Bronchial epithelial cell (primary cell): ENCODE measurements at regions not wholly inside any gene's neighbourhood (a gene's known extent, or its start where the extent isn't known, plus 50 kb on each side); places are given as distances from the start of the nearest gene placed in this dataset.

Experiments
- DNase-seq: peaks from one replicate; pipeline ENCODE4 v3.0.0-alpha.2; 2010; ENCODE audit warnings: low read depth
- FAIRE-seq: peaks from 2 replicates; lab custom pipeline; 2011; peaks lifted over from hg19 to GRCh38; lab: Jason Lieb, UNC
- H3K27me3 ChIP-seq: 2 replicates; pipeline ENCODE4 v1.5.1; 2011; ENCODE audit warnings: low read length; ENCODE audit not compliant: control insufficient read depth, insufficient read depth
- H3K36me3 ChIP-seq: 2 replicates; pipeline ENCODE4 v1.5.1; 2011; ENCODE audit warnings: low read length; ENCODE audit not compliant: control insufficient read depth, insufficient read depth
- H3K4me3 ChIP-seq: 2 replicates; pipeline ENCODE4 v1.5.1; 2011; ENCODE audit warnings: mild to moderate bottlenecking, low read depth, low read length, control low read depth
- CTCF ChIP-seq: IDR thresholded peaks from 2 replicates; pipeline ENCODE4 v1.5.1; 2011; ENCODE audit warnings: mild to moderate bottlenecking, moderate library complexity, low read length, control low read depth, inconsistent platforms; ENCODE audit not compliant: insufficient read depth, severe bottlenecking

DNA sequence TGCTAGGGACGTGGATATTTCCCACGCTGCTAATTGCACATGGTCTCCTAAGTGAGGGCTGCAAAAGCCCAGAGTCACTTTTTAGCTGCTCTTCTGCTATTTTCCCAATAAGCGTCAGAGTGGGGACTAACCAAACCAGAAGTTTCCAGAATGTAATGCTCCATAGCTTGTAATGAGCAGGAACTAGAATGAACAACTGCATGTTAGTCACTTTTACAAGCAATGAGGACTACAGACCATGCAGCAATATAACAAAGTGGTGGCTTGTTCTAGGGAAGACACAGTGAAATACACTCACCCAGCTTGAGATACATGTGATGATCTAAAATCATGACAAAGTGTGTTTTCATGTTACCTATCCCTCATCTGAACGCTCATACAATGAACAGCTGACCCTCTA lies 314.1 kb upstream of the SGK1 start:
- FAIRE-seq (no peak), DNase-seq (no peak)
- Histone ChIP-seq H3K36me3 (no peaks in the 10 kb centered on the region), H3K27me3 (no peaks in the 10 kb centered on the region), H3K4me3 (no peak overlapping the region)
- no peak for TF ChIP-seq CTCF

- no peak for TF ChIP-seq CTCF
- FAIRE-seq = no peak
- Histone ChIP-seq H3K36me3 (no peaks in the 10 kb centered on the region), H3K27me3 (no peaks in the 10 kb centered on the region), H3K4me3 (no peak overlapping the region)
- DNase-seq = no peak
Observed at GRCh38 chr6:134631398-134631924, 313.5 kb upstream of the SGK1 start.

GRCh38 chr6:134630508-134631121 lies 312.7 kb upstream of the SGK1 start:
- Histone ChIP-seq H3K4me3 (no peak overlapping the region), H3K36me3 (no peaks in the 10 kb centered on the region)
- FAIRE-seq = peak; percentile 79

GRCh38 chr6:134628154-134628553 lies 310.2 kb upstream of the SGK1 start:
- Histone ChIP-seq H3K27me3 (no peaks in the 10 kb centered on the region), H3K4me3 (no peak overlapping the region), H3K36me3 (no peaks in the 10 kb centered on the region)
- no peak for DNase-seq
- no peak for FAIRE-seq
- TF ChIP-seq CTCF = no peak

More at GRCh38 chr6:134630508-134631121, 312.7 kb upstream of the SGK1 start:
- TF ChIP-seq CTCF = no peak
- no peaks in the 10 kb centered on the region for H3K27me3 ChIP-seq
- DNase-seq = no peak

DNA sequence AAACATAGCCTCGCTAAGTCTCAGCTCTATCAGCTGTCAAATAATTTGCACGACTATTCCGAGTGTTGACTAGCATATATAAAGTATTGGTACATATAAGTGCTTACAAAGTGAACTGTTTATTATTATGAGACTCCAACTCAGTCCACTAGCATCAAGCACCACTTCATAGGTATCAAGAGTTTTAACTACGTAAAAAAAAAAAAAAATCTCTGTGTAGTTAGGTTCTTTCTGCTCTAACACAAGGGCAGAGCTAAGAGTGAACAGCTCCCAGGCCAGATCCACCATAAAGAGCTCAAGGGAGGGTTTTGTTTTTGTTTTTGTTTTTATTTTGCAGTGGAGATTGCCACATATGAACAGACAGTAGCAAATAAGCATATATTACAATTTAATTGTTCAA lies 309.8 kb upstream of the SGK1 start:
- FAIRE-seq = no peak
- Histone ChIP-seq H3K36me3 (no peaks in the 10 kb centered on the region), H3K27me3 (no peaks in the 10 kb centered on the region), H3K4me3 (no peak overlapping the region)
- TF ChIP-seq CTCF = no peak
- DNase-seq = no peak

- DNase-seq (no peak), FAIRE-seq (no peak)
- Histone ChIP-seq H3K4me3 (no peak overlapping the region), H3K36me3 (no peaks in the 10 kb centered on the region), H3K27me3 (no peaks in the 10 kb centered on the region)
- TF ChIP-seq CTCF = no peak
Observed at GRCh38 chr6:134626589-134626988, 308.7 kb upstream of the SGK1 start.
